DMS153 treated with DMSO at 0.1 percent for 48 hours (cell line): ENCODE measurements at regions not wholly inside any gene's neighbourhood (a gene's known extent, or its start where the extent isn't known, plus 50 kb on each side); places are given as distances from the start of the nearest gene placed in this dataset.
"Not testable (repeated sequence)": the region's sequence is repeated elsewhere in the genome, so short reads cannot be mapped to it uniquely, and the experiment has no call there.

ENCODE experiments used
- DNase-seq: peaks from one replicate; lab custom pipeline; 2025; ENCODE audit not compliant: unreplicated experiment; lab: John Stamatoyannopoulos, UW

- no peak for DNase-seq
These were observed 92.9 kb upstream of the SLC30A5 start for GRCh38 chr5:69000949-69001348.

DNA sequence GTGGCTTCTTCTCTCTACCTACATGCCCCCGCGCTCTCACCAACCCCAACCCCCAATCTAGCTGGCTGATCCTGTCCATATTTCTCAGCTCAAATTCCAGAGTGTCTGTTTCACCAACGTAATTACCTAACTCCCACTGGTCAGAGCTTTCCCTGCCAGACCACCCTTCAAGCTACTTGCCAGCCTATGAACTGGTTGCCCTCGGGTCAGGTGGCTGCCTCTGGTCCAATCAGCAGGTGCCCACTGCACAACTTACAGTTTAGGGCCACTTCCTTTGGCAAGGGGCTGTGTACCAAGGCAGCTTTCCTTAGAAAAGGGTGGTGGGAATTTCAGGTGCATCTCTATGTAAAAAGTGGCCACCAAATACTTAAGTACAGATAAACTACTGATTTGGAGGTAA is 92.2 kb upstream of the SLC30A5 start:
- DNase-seq = no peak

DNA sequence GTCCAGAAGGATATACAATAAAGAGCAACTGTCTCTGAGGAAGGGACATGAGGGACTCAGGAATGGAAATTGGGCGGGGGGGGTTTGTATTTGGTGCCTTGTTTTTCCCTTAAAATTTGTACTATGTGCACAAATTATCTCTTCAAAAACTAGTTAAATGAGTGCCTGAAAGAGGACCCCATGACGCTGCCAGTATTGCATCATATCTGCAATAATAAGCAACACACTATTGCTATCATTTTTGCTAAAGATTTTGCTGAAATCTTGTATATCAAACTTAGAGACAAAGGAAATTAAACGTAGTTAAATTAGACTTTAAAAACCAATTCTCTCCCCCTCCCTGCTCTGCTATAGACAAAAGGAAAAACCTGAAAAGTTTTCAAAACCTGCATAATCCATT is 89.7 kb upstream of the SLC30A5 start:
- DNase-seq = no peak

GRCh38 chr5:69004676-69005075 is 89.1 kb upstream of the SLC30A5 start:
- no peak for DNase-seq

- no peak for DNase-seq
These were observed 87.8 kb upstream of the SLC30A5 start for GRCh38 chr5:69006030-69006429.

DNA sequence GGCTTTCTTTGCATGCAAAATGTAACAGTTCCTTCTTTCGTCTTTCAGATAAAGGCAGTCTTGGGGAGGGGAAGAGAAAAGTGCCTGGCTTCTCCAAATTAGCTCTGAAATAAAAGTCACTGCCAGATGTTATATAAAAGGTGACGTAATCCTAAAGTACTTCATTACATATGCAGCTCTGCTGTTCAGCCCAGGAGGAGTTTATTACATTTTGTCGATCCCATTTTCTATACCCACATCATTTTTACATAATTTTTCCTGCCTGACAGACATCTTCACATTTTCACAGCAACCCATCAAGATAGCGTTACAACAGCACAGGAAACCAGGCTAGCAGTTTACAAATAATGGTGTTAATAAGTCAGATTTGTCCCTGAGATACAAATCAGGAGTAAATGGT is 86.7 kb upstream of the SLC30A5 start:
- DNase-seq = no peak

GRCh38 chr5:69007726-69008368 is 86.0 kb upstream of the SLC30A5 start:
- peak; percentile 32 for DNase-seq

DNA sequence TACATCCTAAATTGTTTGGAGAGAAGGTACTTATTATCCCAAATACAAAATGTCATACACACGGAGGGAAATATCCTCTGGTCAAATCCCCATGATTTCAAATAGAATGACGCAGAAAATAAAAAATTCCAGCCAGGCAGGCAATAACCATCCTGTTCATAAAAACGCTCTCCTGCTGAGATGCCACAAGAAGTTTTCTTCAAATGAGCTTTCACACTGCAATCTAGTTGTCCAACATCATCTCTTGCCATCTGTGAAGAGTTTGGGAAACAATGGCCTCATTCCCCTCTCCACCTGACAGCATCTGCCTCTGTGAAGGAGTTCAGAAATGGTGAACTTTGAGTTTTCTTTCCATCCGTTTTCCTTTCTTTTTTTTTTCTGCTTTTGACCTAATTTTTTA is 83.3 kb upstream of the SLC30A5 start:
- DNase-seq = no peak

DNA sequence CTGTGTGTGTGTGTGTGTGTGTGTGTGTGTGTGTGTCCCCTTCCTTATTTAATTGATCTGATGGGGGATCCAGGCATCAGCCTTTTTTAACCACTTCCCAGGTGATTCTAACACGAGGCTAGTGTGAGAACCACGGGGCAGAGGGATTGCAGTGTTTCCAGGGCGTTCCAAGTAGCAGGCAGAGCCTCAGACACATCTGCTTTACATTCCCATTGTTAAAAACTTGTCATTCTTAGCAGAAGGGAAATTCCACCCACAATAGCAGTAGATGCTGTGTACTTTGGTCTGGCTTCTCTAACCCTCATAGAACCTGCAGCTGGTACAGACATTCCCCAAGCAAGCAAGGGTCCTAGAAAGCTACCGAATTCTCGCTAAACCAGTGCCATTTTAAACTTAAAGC is 81.9 kb upstream of the SLC30A5 start:
- no peak for DNase-seq

- DNase-seq = peak; percentile 10
These were observed 80.3 kb upstream of the SLC30A5 start for GRCh38 chr5:69013481-69013880.

DNA sequence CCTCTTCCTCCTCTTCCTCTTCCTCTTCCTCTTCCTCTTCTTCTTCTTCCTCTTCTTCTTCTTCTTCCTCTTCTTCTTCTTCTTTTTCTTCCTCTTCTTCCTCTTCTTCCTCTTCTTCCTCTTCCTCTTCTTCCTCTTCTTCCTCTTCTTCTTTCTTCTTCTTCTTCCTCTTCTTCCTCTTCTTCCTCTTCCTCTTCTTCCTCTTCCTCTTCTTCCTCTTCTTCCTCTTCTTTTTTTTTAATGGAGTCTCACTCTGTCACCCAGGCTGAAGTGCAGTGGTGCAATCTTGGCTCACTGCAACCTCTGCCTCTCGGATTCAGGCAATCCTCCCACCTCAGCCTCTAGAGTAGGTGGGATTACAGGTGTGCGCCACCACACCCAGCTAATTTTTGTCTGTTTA is 79.8 kb upstream of the SLC30A5 start:
- DNase-seq = not testable (repeated sequence)

DNA sequence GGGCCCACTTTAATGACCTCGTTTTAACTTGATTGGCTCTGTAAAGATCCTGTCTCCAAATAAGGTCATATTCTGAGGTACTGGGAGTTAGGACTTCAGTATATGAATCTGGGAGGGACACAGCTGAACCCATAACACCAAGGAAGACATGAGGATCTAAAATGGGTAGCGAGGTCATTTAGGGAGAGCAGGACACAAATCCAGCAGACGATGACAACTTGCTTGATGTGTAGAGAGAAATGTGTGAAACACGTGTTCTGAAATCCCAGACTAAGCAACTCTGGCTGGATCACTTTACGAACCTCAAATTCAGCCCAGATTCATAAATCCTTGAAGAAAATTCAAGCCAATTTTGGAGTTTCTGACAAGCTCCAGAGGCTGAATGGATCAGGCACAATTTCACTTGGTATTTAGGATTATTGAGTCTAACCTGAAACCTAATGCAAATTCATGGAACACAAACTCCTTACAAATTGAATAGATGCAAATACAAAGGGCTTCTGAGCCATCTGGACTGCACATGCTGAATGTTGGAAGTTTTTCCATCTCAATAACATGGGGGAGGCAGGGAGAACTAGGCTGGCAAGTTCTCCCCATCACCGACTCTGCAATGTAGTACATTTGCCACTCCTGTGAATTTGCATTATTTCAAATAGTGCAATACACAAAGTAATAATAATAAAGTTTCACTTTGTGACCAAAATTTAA is 74.0 kb upstream of the SLC30A5 start:
- no peak for DNase-seq

DNA sequence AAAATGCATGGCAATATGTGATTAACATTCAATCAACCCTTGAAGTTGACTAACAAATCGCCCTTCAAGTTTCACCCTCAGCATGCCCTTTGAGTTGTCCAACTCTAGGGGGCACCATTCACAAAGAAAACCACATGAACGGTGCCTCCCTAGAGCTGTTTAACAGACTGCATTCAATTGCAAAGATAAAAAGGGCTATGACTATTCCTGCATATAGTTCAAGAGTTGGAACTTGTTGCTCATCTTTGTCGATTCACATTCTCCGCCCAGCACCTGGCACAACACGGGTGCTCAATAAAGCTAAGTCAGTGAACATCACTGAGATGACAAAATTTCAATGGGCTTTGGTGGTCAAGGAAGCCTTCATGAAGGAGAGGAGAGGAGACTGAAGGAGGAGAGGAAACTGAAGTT is 69.6 kb upstream of the SLC30A5 start:
- no peak for DNase-seq

GRCh38 chr5:69029292-69029691 is 64.5 kb upstream of the SLC30A5 start:
- no peak for DNase-seq

DNA sequence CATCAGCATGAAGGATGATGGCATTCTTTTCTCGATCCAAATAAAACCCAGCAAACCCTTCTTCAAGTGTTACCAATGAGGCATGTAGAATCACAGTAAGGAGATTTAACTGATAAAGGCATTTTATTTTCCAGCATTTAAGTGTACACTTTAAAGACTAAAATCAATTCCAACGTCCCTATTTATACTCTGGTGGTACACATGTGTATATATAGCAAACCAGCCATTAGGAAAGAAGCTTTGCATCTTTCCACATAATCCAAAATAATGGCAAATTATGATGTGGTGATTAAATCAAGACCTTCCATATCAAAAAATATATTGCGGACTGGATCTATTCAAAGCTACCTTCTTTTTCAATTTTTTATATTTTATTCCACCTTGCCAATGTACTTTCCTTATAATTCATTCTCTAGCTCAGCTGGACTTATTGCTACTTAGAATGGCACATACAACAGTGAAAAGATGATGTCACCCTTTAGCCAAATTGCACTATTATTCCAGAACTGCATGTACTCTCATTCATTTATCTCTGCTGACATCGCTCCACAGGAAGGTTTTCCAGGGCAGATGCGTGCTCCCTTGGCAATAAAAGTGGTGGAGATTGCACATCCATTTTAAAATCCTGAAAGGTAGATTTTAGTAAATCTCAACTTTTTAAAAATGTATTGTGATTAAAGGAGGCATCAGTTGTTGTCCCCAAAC is 63.3 kb upstream of the SLC30A5 start:
- DNase-seq = no peak

DNA sequence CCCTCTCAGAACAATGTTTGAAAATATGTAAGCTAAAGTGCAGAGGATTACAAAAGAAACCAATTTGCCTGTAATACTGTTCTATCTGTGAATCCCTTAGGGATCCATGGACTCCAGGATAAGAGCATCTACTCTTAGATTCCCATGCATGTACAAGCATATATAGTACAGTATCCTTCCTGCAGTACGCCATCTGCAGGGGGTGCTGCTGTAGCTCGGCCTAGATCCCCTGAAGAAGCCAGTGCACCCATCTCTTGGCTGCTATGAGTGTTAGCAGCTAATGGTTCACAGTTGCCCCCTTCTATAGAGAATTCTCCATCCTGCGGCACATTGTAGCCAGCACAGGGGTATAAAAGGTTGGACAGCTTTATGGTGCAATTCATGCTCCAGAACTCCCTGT is 61.8 kb upstream of the SLC30A5 start:
- DNase-seq = no peak

DNA sequence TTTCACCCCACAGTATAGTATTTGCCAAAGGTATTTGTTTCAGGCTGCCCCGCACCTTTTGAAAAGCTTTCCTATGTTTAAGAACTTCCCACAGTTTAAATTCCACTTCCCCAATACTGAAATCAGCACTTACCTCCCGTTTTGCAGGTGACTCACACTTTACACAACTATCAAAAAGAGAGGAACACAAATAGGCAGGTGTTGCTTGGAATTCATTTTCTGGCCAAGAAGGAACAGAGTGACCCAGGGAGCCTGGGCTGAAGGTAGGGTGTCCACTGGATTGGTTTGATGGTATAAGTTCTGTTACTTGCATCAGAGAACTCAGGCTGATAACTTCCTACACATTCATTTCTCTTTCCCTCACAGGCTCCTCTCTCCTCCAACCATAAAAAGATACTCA is 60.1 kb upstream of the SLC30A5 start:
- no peak for DNase-seq

GRCh38 chr5:69034898-69035297 is 58.9 kb upstream of the SLC30A5 start:
- DNase-seq = no peak

- DNase-seq = no peak
These were observed 58.1 kb upstream of the SLC30A5 start for GRCh38 chr5:69035665-69036064.

DNA sequence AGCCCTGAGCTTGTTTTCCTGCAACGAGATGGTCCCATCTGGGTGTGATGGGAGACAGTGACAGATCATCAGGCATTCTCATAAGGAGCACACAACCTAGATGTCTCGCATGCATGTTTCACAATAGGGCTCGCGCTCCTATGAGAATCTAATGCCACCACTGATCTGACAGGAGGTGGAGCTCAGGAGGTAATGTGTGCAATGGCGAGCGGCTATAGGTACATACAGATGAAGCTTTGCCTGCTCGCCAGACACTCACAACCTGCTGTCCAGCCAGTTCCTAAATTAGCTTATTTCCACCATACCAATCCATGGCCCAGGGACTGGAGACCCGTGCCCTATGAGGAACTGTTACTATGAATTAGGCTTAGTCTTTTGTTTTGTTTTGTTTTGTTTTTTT is 55.3 kb upstream of the SLC30A5 start:
- DNase-seq = no peak

DNA sequence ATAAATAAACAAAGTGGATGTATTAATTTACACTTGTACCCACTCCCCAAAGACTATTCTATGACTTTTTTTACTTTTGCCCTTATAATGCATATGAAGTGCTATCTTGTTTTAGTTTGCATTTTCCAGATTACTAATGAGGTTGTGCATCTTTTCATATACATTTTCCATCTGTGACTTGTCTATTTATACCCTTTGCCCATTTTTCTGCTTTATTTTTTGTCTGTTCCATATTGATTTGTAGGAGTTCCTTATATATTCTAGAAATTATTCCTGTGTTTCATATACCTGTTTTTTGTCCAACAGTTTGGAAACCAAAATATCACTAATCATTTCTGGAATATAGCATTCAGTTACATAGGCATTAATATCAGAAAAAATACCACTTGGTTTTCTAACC is 54.0 kb upstream of the SLC30A5 start:
- no peak for DNase-seq

GRCh38 chr5:69042500-69042899 is 51.3 kb upstream of the SLC30A5 start:
- DNase-seq = no peak
